MCF 10A (cell line): ENCODE measurements at regions not wholly inside any gene's neighbourhood (a gene's known extent, or its start where the extent isn't known, plus 50 kb on each side); places are given as distances from the start of the nearest gene placed in this dataset.

Source experiments
- BruUV-seq: library from RNA; stranded (reverse); fragments of 400-500 nt; replicated peaks from 2 replicates; lab custom pipeline; 2021; lab: Mats Ljungman, UMichigan
- CTCF ChIA-PET: fragments of 300-600 bp; sonication (Branson Sonifier 250); formaldehyde crosslinking; extraction: SDS; loops from one replicate; lab custom pipeline; 2021; ENCODE audit warnings: antibody characterized with exemption, inconsistent platforms; lab: Yijun Ruan, JAX
- POLR2A ChIA-PET: fragments of 300-600, 350-650 bp; sonication (Branson Sonifier 250); formaldehyde crosslinking; extraction: SDS; loops from one replicate; lab custom pipeline; 2020; ENCODE audit warnings: antibody characterized with exemption, inconsistent platforms; lab: Yijun Ruan, JAX
- DNase-seq: peaks from one replicate; pipeline ENCODE4 v3.0.0-alpha.2; 2018; ENCODE audit not compliant: unreplicated experiment
- H3K27ac Mint-ChIP-seq: one replicate; pipeline ENCODE4 v1.8.0; 2022; ENCODE audit warnings: mild to moderate bottlenecking, low read depth, mixed read lengths; ENCODE audit not compliant: unreplicated experiment
- H3K27me3 Mint-ChIP-seq: one replicate; pipeline ENCODE4 v1.8.0; 2022; ENCODE audit warnings: mixed read lengths; ENCODE audit not compliant: insufficient read depth, unreplicated experiment
- H3K36me3 Mint-ChIP-seq: one replicate; pipeline ENCODE4 v1.8.0; 2022; ENCODE audit warnings: mild to moderate bottlenecking, moderate library complexity, mixed read lengths; ENCODE audit not compliant: insufficient read depth, unreplicated experiment
- H3K4me1 Mint-ChIP-seq: one replicate; pipeline ENCODE4 v1.8.0; 2022; ENCODE audit warnings: mixed read lengths; ENCODE audit not compliant: insufficient read depth, unreplicated experiment
- H3K4me3 Mint-ChIP-seq: one replicate; pipeline ENCODE4 v1.8.0; 2022; ENCODE audit warnings: mild to moderate bottlenecking, moderate library complexity, mixed read lengths; ENCODE audit not compliant: unreplicated experiment
- H3K9me3 Mint-ChIP-seq: one replicate; pipeline ENCODE4 v1.8.0; 2022; ENCODE audit warnings: mixed read lengths; ENCODE audit not compliant: unreplicated experiment
- CTCF ChIP-seq: fragments of 200-600 bp; IDR thresholded peaks from one replicate; pipeline ENCODE4 v1.8.0; 2022; ENCODE audit warnings: antibody characterized with exemption, mild to moderate bottlenecking; ENCODE audit not compliant: unreplicated experiment
- intact Hi-C: fragments of 100-400 bp; cut with micrococcal nuclease; formaldehyde crosslinking; loops from 2 replicates; pipeline ENCODE4 v1.14.1; 2022

- Mint-ChIP-seq H3K4me1 (no peaks in the 10 kb centered on the region), H3K36me3 (no peaks in the 10 kb centered on the region), H3K9me3 (peaks cover 13% of the 10 kb centered on the region), H3K27ac (no peak overlapping the region), H3K27me3 (peaks cover 23% of the 10 kb centered on the region), H3K4me3 (no peak overlapping the region)
- ChIA-PET CTCF (no interaction called here), POLR2A (no interaction called here)
- no TSS peak for BruUV-seq
- no peak for DNase-seq
- intact Hi-C loops: no loop called here
- no peak for TF ChIP-seq CTCF
Observed at GRCh38 chr10:43957267-43958070, 308.8 kb upstream of the ZNF32 start.

GRCh38 chr10:43955978-43956377 lies 307.3 kb upstream of the ZNF32 start:
- H3K4me1 Mint-ChIP-seq: no peaks in the 10 kb centered on the region
- CTCF ChIA-PET: interaction anchor here (0.7 kb wide), 1 partner anchor 16 kb away, joined by 3 read pairs; no protein-coding TSS in a partner anchor
- H3K36me3 Mint-ChIP-seq: no peaks in the 10 kb centered on the region

GRCh38 chr10:43955002-43955596 lies 306.4 kb upstream of the ZNF32 start:
- Mint-ChIP-seq H3K9me3 (peaks cover 13% of the 10 kb centered on the region), H3K4me1 (no peaks in the 10 kb centered on the region), H3K4me3 (no peak overlapping the region), H3K27ac (no peak overlapping the region), H3K27me3 (peaks cover 33% of the 10 kb centered on the region), H3K36me3 (no peaks in the 10 kb centered on the region)
- intact Hi-C loops: no loop called here
- ChIA-PET CTCF (no interaction called here), POLR2A (no interaction called here)
- no peak for DNase-seq
- no TSS peak for BruUV-seq
- no peak for TF ChIP-seq CTCF

More at GRCh38 chr10:43955978-43956377, 307.3 kb upstream of the ZNF32 start:
- intact Hi-C loops: no loop called here
- peaks cover 13% of the 10 kb centered on the region for H3K9me3 Mint-ChIP-seq
- no peak for TF ChIP-seq CTCF
- POLR2A ChIA-PET: no interaction called here
- no TSS peak for BruUV-seq
- no peak for DNase-seq
- no peak overlapping the region for H3K4me3 Mint-ChIP-seq
- no peak overlapping the region for H3K27ac Mint-ChIP-seq
- peaks cover 24% of the 10 kb centered on the region for H3K27me3 Mint-ChIP-seq

GRCh38 chr10:43953672-43954071 lies 305.0 kb upstream of the ZNF32 start:
- Mint-ChIP-seq H3K9me3 (peaks cover 8% of the 10 kb centered on the region), H3K4me3 (no peak overlapping the region), H3K36me3 (no peaks in the 10 kb centered on the region), H3K27ac (no peak overlapping the region), H3K27me3 (peaks cover 36% of the 10 kb centered on the region), H3K4me1 (no peaks in the 10 kb centered on the region)
- ChIA-PET CTCF (no interaction called here), POLR2A (no interaction called here)
- intact Hi-C loops: no loop called here
- no peak for DNase-seq
- no TSS peak for BruUV-seq
- TF ChIP-seq CTCF: no peak
